ENCODE measurements at regions not wholly inside any gene's neighbourhood (a gene's known extent, or its start where the extent isn't known, plus 50 kb on each side); places are given as distances from the start of the nearest gene placed in this dataset.

- TF ChIP-seq EGR1 (IDR thresholded peaks at IDR 0.05): no peak
- TF ChIP-seq CEBPB (IDR thresholded peaks at IDR 0.05): no peak
- TF ChIP-seq EP300 (IDR thresholded peaks at IDR 0.05; ENCODE audit: borderline replicate concordance): no peak
- no peak for TF ChIP-seq CREB1 (IDR thresholded peaks at IDR 0.05; ENCODE audit: low read depth)
- no peak for TF ChIP-seq REST (IDR thresholded peaks at IDR 0.05; ENCODE audit: low read depth)
These were observed 387.6 kb downstream of the LTN1 start for GRCh38 chr21:28604946-28605537.

Data from Ishikawa (cell line).